Inferior parietal cortex (tissue), 1 donor: ENCODE measurements at regions not wholly inside any gene's neighbourhood (a gene's known extent, or its start where the extent isn't known, plus 50 kb on each side); places are given as distances from the start of the nearest gene placed in this dataset.
"Not testable (repeated sequence)": the region's sequence is repeated elsewhere in the genome, so short reads cannot be mapped to it uniquely, and the experiment has no call there.

Source experiments
- DNase-seq: peaks from one replicate; pipeline ENCODE4 v3.0.0-alpha.2; 2016; ENCODE audit errors: extremely low spot score

DNA sequence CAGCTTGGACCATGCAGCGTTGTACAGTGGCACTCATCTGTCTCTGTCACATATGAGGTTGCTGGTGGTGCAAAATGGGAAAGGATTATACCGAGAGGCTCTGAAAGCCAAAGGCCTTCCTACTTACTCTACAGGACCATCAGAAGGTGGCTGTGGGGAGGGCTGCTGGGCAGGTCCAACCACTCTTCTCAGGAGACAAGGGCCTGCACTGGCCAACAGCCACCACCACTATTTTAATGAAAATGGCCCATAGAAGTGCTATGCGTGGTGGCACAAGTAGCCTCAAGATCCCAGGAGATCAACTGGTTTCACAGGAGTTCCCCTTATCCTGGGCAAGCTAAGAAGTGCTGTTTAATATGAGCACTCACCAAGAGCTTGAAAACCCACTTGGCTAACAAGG lies 52.3 kb downstream of the MRPL57 start:
- DNase-seq = no peak

DNA sequence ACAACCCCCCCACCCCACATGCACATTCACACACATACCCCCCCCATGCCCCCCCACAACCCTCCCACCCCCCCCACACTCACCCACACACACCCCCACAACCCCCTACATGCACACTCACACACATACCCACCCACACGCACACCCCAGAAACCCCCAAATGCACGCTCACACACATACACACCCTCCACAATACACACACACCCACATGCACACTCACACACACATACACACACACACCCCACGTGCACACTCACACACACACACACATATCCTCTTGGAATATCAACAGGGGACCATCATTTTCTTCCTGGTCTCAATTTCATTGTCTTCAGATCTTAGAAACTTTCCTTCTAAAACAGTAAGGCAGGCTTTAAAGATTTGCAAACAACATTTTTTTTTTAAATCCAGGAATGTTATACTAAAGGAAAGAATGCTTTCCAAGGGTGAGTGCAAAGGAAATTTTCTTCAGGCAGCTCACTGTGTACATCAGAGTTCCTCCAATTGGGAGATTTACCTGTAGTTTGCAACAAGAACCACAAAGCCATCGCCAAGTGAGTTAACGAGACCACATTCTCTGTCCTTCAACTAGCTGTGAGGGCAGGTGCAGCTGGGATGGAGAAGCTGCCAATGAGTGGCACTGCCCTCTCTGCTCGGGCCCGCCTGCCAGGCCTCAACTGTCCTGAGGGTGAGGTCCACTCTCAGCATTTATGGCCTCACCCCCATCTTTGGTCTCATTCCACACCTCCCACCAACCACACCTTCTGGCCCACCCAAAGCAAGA lies 53.0 kb downstream of the MRPL57 start:
- DNase-seq = no peak

DNA sequence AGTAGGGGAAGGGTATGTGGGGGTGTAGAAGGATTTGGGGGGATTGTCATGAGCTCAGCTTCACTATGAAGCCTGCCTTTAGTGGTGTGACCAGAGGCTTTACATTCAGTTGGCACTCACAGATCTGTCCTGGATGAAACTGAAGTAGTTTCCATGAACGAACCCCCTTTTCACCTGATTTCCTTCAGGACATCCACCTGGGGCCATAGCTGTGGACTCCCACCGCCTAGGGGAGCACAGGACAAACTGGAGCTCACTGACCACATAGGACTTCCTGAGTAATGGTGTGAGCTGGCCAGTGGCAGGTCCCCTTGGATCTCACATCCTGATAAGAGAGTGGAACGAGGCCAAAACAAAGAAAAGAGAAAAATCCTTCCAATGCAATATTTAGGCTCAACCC lies 54.1 kb downstream of the MRPL57 start:
- no peak for DNase-seq

DNA sequence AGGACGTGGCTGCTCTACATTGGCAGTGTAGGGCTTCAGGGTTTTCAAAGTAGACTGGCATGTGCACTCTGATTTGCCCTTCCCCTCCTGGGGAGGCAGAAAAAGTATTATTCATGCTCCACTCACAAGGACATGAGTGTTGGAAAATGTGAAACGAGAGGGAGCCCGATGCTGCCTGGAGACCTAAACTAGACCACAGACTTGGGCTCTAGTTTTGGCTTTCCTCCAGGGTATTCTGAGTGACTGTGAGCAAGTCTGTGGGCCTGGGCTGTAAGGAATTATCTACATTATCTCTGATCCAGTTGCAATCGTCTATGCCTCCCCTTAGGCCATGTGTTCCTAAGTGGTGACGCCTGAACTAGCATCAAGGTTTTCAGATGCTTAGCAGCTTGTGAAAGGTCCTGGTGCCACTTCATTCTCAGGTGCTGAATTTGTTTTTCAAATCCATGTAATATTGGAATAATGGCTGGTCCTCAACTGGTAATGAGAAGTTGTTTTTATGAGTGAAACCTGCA lies 55.0 kb downstream of the MRPL57 start:
- DNase-seq = no peak

DNA sequence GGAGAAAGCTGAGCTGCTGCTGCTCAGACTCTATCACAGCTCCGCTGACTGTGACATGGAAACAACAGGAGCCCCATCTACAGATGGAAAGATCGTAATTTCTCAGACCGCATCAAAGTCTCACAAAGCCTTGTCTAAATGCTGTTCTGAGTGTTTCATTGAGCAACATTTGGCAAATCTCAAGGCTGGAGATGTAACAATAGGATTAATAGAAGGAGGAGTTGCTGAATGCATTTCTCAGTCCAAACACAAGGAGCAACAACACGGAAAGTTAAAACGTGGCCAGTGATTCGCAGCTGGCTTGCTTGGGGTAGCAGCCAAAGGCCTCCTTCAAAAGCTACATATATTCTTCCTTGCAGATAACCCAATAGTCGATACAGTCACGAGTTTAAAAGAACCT lies 55.7 kb downstream of the MRPL57 start:
- DNase-seq = no peak

DNA sequence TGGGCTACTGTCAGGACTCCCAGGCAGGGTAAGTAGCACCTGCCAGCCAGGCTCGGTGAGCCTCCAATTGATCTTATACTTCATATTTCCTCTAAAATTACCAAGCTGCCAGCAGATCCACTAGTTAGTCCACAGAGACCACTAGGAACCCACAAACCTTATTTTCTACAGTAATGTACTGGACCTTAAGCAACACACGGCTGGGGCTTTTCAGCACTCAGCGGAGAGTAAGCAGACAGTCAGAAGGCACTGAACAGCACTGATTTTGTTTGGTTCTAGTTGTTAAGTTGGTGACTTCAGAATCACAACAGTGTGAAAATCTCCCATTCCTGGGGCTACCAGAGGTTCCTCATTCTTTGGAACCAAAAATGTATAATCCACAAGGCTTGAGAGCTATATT lies 56.1 kb downstream of the MRPL57 start:
- no peak for DNase-seq

DNA sequence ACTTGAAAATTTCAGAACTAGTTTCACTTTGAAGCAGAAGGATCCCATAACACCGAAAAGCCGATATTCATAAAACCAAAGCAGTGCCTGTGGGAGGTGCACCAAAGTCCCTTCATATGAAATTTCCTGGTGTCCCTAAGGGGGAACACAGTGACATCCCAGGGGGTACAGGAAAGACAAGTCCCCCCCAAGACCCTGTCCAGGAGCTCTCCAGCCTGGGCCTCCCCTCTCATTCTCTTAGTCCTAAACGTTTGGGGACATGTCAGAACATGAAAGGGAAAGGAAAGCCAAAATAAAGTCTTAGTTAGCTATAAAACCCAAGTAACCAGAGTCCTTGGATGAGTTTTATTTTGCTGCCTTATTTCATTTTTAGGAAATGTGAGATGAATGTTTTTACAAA lies 56.6 kb downstream of the MRPL57 start:
- DNase-seq = no peak

DNA sequence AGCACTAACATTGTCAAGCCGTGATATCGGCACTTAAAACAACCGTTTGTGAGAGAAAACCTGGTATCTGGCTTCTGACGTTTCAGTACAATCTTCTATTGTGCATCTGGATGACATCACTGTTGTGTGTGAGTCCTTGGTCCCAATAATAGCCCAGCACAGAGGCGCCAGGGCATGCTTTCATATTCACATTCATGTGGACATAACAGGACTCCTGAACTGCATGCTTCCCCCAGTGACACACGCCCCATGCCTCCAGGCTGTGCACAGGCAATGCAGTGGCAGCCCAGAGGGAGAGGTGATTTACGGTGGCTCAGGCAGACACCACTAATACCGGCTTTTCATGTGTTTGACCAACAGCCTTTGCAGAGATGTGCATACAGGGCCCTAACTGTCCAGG lies 58.1 kb downstream of the MRPL57 start:
- no peak for DNase-seq

DNA sequence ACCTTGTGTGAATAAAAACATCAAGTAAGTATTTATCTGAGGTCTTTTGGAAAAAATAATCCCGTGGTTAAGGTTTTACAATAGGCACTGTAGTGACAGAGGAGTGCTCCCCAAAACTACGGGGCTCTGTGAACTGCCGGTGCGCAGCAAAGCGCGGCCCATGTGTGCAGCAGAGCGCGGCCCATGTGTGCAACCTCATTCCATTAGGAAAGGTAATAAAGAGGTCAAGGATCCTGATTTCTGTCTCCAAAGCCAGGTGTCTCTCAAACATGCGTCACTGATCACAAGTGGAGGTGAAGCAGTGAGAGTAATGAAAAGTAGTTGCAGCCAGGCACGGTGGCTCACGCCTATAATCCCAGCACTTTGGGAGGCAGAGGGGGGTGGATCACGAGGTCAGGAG lies 58.7 kb downstream of the MRPL57 start:
- DNase-seq = no peak

DNA sequence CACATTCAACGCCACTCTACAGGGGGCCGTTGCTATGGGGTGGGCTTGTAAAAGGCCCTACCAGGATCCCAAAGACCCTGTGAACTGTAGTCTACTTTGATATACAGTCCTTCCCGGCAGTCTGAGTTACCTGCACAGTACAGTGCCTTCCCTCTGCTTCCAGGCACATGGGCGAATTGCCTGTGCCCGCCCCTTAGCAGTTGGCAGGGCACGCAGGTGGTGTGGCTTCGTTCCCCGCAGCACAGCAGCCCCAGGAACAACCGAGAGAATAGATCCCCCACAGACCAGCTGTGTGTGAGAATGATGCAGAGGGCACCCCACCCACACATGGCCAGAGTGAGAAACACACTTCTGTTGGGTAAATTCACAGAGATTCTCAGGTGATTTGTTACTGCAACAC lies 60.6 kb downstream of the MRPL57 start:
- DNase-seq = no peak

DNA sequence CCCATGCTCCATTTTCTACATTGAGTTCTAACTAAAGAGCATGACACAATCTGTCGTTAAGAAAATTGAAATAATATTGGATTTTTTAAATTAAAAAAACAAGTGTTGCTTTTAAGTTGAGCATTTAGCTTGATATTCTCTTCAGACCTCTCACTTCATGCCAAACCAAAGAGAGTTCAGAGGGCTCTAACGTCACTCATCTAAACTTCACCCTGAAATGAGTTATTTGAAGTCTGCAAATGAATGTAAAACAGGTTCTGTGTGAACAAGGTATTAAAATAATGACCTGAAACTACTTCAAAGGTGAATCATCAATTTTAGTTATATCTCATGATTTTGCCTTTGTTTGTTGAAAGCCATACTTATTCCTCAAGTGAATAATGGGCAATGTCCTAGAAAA lies 61.8 kb downstream of the MRPL57 start:
- no peak for DNase-seq

DNA sequence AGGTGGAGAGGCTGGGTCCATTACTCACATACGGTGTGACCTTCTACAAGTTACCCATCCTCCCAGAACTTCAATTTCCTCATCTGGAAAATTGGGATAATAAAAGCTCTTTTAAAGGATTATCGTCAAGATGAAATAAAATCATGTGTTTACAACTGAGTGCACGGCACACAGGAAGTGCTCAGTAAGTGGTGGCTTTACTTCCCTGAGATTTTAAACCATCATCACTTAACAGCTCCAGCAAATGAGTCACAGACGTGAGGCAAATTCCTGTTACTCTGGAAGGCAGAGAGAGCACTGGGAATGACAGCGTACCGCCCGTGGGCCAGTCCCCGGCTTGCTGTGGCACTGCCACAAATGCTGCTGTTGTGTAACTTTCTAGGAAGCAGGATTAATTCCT lies 64.1 kb downstream of the MRPL57 start:
- DNase-seq = no peak

DNA sequence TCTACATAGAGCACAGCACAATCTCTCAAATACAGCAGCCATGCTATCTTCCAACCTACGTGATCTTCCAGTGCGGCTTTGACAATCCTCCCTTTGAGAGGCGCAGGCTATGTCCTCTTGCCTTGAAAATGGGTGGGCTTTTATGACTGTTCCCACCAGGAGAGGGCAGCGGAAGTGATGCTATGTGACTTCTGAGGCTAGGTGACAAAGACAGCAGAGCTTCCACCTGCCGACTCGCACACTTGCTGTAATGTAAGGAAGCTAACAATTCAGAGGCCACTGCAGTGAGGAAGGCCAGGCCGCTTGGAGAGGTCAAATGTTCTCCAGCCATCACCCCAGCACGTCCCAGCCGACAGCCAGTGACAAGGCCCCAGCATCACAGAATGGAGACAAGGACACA lies 65.8 kb downstream of the MRPL57 start:
- no peak for DNase-seq

DNA sequence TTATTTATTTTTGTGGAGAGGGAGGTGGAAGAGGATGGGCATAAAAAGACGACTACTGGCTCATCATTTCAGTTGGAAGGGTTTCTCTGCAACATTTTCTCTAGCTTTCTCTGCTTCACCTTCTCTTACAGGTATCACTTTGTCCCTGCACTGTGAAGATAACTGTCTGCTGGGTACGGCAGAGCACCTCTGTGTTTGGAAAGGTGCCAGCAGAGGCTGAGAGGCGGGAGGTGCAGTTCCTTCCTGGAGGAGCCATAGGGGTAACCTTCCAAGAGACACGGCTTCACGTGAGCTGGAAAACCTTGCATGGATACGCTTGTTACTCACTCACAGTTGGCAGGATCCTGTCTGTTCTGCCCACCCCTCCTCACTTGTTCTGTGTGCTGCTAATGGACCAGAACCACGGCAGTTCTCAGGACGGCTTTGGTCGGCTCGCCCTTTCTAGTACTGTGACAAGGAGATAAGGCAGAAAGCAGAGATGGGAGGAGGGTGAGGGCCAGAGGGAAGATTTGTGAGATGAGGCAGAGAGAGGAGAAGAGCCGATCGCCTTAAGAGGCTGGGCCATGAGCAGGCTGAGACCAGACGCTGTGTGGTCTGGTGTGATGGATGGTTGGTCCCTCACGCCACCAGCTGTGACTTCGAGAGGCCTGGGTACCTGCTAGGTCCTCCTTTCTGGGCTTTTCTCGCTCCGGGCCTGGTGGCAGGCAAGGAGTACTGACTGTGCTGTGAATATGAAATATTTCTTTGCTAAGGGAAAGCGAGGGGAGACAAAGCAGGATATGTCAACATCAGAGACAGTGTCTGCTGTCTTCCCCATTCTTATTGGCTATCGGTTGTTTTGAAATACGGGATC lies 66.8 kb downstream of the MRPL57 start:
- no peak for DNase-seq

DNA sequence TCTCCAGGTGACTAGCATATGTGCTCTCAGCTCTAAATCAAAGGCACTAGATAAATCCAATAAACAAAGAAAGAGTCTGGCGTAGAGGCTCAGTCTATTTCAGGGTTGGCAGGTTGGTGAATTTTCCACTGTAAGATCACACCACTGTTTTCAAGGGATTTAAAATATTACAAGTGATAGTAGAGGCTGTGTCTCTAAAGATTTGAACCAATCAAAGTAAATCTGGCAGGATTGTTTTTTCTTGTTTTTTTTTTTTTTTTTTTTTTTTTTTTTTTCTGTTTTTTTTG lies 67.4 kb downstream of the MRPL57 start:
- not testable (repeated sequence) for DNase-seq

DNA sequence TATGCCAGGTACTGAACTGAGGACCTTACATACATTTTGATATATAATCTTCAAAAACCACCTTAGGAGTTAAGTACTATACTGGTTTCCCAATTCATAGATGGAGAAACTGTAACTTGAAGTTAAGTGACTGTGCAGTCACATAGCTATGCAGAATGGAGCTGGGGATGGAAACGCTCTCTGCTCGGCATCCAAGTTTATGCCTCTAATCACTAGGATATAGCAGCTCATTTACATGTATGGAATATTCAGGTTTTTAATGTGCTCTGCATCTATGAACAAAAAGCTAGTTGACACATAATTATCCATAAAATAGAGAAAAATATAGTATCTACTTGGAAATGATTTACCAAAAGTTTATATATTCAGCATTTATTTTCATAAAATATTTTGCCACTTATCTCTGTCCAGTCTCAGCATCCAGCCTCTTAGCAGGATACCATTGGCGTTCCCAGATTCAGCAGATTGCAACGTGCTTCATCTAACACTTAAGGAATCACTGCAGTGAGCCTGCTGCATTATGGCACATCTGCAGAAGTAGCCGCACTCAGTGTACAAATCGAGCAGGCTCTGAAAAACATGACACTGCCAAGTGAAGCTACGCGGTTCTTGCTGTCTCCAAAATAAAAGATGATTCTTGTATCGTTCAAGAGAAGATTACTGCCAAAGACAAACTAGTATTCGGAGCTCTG lies 70.4 kb downstream of the MRPL57 start:
- DNase-seq = no peak

DNA sequence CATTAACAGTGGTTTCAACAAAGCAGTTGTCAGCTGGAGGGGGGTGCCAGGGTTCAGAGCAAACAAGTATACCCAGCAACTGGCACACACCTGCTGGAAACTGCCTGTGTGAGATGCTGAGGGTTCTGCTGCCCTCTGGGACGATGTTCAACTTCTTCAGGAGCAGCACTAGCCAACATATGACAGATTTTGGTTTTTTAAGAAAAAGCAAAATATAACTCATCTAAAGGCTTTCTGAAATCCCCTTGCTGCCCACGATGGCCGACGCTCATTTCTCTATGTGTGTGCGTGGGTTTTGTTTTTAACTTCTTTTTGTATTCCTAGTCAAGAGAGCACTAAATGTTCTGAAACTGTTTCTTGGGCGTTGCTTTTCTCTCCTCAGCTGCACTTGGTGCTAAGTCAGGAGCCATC lies 79.9 kb downstream of the MRPL57 start:
- DNase-seq = no peak

DNA sequence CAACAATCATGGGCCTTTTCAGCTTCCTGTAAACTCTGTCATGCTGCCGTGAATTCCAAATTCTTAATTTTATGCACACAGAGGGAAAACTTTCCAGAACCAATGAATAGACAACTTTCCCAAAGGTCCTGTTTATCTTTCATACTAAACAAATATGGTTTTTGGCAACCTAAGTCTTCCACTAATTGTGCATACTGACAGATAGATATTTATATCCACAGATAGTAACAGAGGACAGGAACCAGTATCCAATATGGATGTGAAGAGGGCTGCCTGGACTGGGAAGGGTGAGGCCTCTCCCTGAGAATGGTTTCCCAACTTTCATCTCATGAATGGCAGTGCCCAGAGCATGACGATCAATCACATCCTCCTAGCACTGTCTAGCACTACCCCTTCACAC lies 80.4 kb downstream of the MRPL57 start:
- no peak for DNase-seq

DNA sequence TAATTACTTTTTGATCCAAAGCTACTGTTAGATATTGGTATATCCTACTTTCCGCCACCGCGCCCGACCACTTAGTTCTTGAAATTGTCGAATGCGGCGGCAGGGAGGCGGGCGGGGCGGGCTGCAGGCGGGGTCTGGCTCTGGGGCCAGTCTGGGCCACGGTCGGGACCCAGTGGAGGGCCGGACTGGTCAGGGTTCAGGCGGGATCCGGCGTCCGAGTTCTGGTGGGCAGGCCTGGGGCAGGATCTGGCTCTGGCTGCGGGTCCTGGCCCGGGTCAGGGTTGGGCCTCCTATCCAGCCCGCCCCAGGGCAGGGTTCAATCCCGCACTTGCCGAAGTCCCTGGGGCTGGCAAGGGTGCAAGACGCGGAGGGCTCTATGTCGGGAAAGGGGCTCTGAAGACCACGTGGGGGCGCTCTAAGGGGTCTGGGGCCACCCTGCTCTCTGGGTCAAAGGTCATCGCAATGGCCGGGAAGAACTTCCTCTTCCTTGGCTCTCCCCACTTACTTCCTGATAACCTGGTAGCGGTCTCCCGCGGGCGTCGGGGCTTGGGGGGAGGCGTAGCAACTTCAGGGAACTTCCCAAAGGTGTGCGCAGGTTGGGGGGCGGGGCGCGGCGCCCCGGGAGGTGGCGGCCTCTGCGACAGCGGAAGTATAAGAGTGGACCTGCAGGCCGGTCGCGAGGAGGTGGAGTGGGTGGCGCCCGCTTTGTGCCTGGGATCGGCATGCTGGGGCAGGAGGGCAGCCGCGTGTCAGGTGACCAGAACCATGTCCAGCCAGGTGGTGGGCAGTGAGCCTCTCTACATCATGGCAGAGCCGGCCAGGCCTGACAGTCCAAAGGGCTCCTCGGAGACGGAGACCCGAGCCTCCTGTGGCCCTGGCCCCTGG lies 83.4 kb downstream of the MRPL57 start:
- DNase-seq = no peak

DNA sequence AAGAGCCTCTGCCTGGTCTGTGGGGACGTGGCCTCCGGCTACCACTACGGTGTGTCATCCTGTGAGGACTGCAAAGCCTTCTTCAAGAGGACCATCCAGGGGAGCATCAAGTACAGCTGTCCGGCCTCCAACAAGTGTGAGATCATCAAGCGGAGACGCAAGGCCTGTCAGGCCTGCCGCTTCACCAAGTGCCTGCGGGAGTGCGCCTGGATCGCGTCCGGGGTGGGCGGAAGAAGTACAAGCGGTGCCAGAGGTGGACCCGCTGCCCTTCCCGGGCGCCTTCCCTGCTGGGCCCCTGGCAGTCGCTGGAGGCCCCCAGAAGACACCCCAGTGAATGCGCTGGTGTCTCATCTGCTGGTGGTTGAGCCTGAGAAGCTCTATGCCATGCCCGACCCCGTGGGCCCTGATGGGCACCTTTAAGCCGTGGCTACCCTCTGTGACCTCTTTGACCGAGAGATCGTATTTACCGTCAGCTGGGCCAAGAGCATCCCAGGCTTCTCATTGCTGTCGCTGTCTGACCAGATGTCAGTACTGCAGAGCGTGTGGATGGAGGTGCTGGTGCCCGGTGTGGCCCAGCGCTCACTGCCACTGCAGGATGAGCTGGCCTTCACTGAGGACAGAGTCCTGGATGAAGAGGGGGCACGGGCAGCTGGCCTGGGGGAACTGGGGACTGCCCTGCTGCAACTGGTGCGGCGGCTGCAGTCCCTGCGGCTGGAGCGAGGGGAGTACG lies 84.3 kb downstream of the MRPL57 start:
- DNase-seq = not testable (repeated sequence)
